CD4-positive, alpha-beta T cell treated with Interferon alpha-2 for 1 hour (primary cell): ENCODE measurements at regions not wholly inside any gene's neighbourhood (a gene's known extent, or its start where the extent isn't known, plus 50 kb on each side); places are given as distances from the start of the nearest gene placed in this dataset.
A peak's percentile ranks its signal among the peaks of the same experiment; 100 is the strongest.
"Not testable (repeated sequence)": the region's sequence is repeated elsewhere in the genome, so short reads cannot be mapped to it uniquely, and the experiment has no call there.

ENCODE experiments used
- DNase-seq, 2 donors: peaks; one replicate each; pipeline ENCODE4 v3.0.0-alpha.2; 2020 to 2022

DNA sequence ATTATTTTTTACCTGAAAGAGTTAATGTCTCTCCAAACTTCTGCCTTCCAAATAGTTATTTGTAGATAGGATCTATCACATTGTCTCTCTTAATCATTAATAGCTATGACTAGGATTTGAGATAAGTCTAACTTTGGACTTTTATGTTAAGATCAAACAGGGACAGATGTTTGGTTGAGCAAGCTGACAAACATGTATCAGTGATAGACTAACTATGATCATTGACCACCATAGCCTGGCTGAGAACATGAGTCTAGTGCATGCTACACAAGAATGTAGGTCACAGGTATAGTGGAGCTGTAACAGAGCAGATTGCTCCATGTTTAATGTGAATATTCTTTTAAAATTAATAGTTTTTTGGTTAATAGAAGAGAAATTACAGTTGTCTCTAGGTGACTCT is 52.0 kb downstream of the SYT15B start:
- not testable (repeated sequence) for DNase-seq

DNA sequence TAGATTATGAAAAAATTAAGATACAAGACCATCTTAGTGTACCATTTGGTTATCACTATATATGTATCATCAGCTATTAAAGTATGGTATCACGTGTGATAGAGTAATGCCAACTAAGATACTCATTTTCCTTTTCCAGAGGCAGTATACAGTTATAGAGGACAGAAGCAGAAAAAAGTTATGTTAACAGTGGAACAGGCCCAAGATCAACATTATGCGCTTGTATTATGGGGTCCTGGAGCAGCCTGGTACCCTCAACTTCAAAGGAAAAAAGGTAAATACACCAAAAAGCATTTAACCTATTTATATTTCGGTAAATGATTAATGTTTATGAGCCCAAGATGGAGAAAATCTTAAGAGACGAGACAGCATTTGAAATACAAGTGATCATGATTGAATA is 52.9 kb downstream of the SYT15B start:
- DNase-seq = not testable (repeated sequence)

DNA sequence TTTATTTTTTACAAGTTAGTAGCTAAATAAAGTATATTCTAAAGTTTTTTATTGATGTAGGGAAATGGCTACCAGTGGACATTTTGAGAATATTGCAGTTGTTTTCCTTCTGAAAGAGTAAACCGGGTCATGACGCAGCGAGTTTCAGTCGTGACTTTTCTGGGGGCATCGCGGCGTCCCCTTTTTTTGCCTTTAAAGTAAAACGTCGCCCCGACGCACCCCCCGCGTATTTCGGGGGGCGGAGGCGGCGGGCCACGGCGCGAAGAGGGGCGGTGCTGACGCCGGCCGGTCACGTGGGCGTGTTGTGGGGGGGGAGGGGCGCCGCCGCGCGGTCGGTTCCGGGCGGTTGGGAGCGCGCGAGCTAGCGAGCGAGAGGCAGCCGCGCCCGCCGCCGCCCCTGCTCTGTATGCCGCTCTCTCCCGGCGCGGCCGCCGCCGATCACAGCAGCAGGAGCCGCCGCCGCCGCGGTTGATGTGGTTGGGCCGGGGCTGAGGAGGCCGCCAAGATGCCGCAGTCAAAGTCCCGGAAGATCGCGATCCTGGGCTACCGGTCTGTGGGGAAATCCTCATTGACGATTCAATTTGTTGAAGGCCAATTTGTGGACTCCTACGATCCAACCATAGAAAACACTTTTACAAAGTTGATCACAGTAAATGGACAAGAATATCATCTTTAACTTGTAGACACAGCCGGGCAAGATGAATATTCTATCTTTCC is 57.5 kb downstream of the SYT15B start:
- DNase-seq = peak; percentile 64 to 79

DNA sequence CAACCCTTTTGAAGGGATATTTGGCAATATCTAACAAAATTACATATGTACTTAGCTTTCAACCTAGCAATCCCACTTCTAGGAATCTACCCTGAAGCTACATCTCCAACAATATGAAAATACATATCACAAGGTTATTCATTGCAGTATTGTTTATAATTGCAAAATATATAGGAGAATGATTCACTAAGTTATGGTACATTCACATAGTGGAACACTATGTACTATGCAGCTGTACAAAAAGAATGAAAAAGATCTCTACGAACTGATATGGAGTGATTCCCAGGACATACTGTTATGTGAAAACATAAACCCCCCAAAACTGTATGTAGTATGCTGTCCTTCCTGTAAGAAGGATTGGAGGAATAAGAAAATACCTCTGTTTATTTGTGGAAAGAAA is 62.1 kb downstream of the SYT15B start:
- not testable (repeated sequence) for DNase-seq

DNA sequence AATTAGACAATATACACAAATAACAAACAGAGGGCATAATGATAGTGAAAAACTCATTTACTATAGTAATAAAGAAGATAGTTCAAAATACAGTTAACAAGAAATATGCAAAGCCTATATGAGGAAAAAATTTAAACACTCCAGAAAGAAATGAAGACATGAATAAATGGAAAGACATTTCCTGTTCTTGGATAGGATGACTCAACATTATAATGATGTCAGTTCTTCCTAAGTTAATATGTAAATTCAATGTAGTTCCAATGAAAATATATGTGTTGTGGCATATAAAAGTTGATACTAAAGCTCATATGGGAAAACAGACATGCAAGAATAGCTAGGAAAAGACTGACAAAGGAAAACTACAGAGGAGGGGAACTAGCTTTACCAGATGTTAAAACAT is 63.5 kb downstream of the SYT15B start:
- not testable (repeated sequence) for DNase-seq

DNA sequence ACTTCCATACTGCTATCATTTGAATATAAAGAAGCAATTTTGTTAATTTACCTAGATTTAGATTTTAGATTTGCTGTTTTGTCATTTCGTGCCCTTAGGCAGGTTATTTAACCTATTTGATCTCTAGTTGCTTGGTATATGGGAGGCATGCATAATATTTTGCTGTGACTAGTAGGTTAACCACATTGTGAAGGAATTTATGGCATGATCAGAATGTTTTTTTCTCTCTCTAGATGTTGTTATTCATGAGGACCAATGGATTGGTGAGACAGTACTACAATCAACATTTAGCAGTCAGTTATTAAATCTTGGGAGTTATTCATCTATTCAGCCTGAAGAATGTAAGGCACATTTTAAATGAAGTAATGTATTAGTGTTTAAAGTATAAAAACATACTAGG is 67.2 kb downstream of the SYT15B start:
- not testable (repeated sequence) for DNase-seq

DNA sequence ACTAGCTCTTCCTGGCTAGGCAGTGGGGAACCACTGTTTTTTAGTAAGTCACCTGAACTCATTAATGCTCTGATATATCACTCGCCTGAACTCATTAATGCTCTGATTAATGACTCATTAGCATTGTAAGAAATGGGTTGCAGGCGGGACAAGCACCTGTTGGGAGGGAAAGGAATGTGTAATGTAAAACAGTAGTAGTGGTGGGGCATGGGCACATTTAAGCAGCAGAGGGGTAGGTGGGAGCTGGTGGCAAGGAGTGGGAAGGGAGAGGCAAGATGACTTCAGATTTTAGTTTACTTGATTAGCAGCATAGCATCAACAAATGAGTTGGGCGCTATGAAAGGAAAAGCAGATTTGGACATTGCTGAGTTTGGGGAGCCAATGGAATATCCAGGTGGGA is 68.2 kb downstream of the SYT15B start:
- not testable (repeated sequence) for DNase-seq

DNA sequence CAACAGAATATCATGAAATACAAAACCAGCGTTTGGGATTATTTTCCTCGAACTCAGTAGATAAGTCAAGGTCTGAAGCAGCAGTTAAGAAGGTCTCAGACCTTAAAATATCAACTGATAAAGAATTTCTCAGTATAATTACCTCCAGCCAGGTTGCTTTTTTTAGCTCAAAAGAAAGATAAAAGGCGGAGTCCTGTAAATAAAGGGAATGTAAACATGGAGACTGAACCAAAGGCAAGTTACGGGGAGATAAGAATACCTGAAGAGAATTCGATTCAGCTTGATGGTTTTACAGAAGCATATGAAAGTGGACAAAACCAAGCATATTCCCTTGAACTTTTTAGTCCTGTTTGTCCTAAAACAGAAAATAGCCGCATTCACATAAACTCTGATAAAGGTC is 73.1 kb downstream of the SYT15B start:
- not testable (repeated sequence) for DNase-seq

DNA sequence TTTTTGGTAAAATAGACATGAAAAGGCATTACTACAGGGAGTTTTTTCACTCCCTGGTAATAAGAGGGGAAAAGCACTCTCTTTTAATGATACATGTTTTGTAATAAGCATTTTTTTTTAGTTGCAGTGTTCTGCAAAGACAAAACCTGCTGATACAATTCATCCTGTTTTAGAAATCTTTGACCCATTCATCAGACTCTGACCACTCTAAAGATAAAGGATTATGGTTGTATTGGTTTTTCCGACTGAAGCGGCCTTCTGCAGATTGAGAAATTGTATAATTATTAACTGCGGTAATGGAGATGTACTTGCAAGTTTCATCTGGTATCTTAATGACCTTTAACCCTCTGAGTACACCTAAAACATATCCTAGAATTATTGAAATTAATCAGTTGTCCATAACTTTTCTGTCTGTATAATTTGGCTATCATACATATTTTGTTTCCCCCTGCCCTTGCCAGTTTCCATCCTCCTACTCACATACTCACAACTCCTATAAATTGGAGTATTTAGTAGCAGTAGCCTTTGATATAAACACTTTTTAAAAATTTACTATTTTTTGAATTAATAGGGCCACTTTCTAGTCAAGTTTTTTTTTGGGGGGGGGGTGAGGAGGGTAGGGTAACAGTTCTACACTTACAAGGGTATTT is 79.4 kb downstream of the SYT15B start:
- DNase-seq = not testable (repeated sequence)

DNA sequence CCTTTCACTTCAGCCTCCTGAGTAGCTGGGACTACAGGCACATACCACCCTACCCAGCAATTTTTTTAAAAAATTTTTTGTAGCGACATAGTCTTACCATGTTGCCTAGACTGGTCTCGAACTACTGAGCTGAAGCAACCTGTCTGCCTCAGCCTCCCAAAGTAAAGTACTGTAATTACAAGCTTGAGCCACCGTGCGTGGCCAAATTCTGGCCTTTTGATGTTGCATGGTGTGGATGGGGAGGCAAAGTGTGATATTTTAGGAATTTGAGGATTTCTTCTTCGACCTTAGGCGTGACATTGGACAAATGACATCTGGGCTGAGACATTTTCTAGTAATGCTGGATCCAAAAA is 81.8 kb downstream of the SYT15B start:
- DNase-seq = not testable (repeated sequence)

DNA sequence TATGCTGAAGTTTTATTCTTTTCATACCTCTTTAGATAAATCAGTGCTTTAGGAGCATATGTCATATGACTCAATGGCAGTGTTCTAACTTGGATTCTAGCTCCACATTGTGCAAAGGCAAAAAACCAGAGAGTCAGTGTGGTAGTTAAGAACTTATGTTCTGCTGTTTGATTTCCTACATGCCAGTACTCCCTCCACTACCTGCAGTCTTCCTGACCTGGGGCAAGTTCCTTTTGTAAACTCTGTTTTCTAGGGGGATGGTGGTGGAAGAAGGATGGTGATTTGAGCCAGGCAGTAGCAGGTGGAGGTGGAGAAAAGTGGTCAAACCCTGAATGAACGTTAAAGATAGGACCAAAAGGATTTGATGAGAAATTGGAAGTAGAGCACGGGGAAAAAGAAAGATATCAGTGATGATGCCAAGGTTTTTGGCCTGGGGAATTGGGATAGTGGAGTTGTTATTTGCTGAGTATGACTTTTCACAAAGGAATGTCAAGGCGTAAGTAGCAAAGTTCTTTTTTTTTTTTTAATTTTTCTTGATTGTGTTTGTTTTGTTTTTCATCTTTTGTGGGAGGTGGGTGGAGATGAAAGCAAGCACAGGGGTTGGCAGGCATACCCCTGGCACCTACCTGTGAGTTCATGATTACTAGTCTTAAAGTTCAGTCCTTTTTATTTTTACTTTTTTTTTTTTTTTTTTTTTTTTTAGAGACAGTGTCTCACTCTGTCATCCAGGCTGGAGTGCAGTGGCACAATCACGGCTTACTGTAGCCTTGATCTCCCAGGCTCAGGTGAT is 82.3 kb downstream of the SYT15B start:
- not testable (repeated sequence) for DNase-seq

DNA sequence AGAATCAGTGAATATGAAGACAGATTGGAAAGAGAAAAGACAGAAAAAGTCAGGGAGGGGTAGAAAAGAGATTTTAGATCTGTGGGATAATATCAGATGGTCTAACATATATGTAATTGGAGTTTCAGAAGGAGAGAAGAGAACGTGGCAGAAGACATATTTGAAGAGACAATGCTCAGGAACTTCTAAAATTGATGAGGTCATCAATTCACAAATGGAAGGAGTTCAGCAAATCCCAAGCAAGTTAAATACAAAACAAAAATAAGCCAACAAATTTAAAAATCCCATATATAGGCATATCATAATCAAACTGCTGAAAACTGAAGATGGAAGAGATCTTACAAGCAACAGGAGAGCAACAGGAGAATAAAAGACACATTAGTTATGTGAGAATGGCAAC is 87.3 kb downstream of the SYT15B start:
- not testable (repeated sequence) for DNase-seq

DNA sequence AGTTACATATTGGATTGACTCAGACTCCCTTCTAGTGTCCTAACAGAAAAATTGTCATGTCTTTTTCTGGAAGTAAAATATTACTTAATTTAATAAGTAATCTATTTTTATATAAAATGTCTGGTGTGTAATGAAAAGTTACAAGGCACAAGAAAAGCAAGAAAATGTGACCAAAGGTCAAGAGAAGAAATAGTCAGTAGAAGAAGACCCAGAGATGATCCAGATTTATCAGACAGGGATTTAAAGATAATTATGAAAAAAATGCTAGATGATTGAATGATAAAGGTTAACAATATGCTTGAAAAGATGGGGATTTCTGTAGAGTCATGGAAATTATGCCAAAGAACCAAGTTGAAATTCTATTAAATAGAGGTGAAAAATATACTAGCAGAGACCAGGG is 87.8 kb downstream of the SYT15B start:
- not testable (repeated sequence) for DNase-seq

DNA sequence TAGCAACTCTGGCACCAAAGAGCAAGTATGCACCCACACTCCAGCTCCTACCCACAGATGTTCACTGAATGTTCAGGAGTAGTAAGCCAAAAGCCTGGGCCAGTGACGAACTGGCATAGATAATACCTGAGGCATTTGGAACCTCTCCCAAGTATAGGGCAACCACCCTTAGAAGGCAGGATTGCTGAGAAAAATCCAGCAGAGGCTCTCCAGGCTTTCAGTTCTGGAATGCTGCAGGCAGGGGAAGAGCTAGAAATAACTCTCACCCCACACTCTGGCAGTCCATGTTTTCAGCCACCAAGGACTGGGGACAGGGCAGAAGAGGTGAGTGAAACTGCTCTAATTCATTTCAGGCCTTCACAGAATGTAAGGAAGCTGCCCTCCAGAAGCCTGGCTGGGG is 90.3 kb downstream of the SYT15B start:
- not testable (repeated sequence) for DNase-seq

DNA sequence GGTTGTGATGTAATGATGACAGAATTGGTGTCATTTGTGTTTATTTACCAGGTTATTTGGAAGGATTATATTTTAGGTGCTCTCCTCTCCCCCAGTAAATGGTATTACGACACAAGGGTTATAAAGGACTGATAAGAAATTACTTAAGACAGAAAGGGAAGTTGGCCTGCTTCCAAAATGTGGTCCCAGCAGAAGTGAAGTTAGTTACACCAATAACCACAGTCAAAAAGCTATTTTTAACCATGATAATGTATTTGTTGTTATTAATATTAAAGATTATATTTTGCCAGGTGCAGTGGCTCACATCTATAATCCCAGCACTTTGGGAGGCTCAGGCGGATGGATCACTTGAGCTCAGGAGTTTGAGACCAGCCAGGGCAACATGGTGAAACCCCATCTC is 92.5 kb downstream of the SYT15B start:
- not testable (repeated sequence) for DNase-seq

DNA sequence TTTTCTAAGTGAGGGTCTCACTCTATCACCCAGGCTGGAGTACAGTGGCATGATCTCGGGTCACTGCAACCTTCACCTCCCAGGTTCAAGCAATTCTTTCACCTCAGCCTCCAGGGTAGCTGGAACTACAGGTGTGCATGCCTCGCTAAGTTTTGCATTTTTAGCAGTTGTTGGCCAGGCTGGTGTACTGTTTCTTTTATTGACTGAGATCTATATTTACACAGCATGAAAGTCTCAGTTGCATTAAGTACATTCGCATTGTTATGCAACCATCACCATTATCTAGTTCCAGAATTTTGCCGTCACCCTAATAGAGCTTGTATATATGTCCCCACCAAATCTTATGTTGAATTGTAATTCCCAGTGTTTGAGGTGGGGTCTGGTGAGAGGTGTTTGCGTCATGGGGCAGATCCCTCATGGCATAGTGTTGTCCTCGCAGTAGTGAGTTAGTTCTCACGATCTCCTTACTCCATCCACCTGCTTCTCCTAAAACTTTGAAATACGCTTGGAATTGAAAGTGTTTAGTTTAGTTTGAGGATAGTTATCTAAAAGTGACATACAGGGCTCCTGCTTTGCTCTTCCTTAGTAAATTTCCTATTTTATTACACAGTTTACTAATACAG is 101.3 kb downstream of the SYT15B start:
- DNase-seq = not testable (repeated sequence)

DNA sequence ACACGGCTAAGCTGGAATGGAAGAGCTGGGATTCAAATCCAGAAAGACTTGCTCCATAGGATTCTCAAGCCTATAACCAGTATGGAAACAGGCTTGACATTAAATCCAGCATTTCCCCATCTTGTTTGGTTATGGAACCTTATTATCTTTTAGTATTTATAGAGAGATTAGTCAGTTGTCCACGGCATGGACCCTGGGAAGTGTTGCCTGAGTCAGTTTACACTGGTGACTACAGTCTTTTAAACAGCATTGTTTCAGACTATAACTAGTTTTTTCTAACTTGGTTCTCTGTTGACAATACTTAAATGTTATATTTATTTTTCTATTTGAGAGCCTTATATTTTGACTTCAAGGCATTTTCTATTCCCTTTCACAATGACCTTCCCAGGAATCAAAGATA is 106.7 kb downstream of the SYT15B start:
- DNase-seq = not testable (repeated sequence)

DNA sequence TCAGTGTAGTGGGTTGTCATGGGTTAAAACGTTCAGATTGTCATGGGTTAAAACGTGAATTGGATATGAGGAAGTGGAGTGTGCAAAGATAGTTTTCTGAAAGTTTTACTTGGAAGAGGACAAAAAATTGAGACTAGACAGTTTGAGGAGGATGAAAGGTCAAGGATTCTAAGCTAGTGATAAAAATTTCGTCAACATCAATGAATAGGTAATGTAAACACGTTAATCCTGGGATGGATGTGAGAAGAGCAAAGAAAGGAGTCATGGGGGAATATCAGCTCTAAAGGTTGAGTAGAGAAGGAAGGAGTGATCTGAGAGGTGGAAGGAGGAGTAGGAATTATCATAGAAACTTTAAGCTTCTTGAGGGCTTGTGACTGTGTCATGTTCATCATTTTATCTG is 109.2 kb downstream of the SYT15B start:
- DNase-seq = not testable (repeated sequence)

DNA sequence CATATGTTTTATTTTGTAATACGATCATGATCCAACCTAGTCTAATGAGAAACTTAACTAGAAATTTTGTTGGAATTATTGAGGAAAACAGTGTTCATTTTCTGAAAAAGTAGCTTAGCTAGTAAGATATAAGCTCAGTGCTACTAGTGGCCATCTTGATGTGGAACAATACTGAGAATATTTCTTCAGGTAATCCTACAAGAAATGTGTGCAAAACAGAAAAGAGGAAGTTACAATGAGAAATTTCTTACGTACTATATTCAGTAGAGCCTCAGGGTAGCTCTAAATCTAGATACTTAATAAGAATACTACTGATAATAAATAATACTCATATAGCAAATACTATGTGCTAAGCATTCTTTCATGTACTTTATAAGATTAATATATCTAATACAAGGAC is 114.8 kb downstream of the SYT15B start:
- DNase-seq = not testable (repeated sequence)

DNA sequence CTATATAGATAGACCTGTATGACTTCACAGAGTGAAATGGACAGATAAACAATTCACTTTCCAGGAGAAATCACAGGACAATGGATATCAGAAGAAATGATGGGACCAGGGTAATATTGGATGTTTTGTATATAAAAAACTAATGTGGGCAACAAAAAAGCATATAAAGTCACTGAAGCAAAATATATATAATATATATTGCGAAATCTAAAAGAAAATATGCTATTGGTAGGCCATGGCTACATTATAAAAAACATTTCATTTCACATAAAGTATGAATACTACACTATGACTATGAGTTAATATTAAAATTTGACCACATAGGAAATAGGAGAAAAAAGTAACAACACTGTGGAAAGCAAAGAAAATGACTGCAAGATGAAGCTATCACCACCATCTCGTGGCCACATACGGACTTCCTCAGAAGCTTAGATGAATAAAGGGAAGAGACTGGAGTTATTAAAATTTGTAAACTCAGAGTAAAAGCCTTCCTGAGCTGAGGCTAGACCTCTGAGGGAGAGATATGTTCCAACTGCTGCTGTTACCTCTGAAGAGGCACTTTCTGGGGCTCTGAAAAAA is 115.8 kb downstream of the SYT15B start:
- not testable (repeated sequence) for DNase-seq

DNA sequence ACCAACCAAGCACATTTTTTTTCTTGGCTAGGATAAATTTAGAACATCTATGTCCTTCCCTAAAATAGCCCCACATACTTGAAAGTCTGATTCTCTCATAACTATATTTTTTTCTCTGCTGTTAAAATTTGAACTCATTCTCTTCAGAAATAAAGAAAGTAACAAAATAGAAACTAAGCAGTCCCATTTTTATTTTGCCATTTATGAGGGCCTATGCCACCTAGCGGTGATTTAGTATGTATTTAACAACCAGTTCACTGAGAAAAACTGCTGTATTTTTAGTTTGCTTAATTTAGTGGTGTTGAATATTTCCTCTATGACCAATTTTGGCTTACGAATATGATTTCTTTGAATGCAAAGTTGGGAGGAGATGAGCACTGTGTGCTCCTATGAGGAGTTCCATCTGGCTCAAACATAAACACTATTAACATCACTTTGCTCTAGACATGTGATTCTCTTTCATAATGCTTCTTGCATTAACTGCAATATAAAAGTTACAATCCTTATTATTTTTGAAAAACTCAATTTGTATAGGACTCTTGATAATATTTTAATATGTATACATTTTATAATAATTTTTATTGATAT is 116.6 kb downstream of the SYT15B start:
- DNase-seq = peak; percentile 20 to 38

DNA sequence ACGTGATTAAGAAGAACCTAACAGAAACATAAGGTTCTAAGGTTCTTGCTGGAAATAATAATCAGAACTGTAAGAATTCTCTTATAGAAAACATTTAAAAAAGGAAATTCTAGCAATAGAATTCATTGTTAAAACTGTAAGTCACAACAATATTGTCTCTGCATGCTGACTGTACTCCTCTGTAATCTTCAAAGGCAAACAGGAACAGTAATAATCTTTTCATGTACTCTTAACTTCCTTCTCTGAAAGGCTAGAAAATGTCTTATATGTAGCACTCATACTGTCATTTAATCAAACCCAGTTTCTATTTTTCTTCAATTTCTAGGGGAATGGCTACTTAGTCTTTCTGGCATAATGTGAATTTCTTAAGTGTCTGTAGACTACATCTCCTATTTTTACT is 103.5 kb upstream of the AGAP9 start:
- not testable (repeated sequence) for DNase-seq

DNA sequence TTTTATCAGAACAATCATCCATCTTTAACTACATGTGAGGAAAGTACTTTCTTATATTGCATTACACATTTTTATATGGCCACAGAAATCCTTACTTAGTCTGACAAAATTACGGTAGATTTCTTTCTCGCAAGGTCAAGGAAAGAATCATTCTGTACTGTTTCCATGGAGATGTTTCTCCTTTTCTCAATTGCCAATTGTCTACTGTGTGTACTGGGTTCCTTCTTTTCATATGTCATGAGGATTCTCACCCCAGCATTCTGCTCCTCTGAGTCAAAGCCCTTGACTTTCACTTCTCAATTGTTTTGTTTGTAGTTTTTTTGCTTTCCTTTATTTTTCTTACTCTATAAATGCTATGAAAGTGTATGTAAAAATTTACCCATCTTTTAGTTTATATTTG is 99.3 kb upstream of the AGAP9 start:
- DNase-seq = not testable (repeated sequence)
